Kidney capillary endothelial cell (primary cell): ENCODE measurements at regions not wholly inside any gene's neighbourhood (a gene's known extent, or its start where the extent isn't known, plus 50 kb on each side); places are given as distances from the start of the nearest gene placed in this dataset.

Experiments
- DNase-seq: peaks from one replicate; pipeline ENCODE4 v3.0.0-alpha.2; 2018; ENCODE audit warnings: low spot score

- DNase-seq, result no peak
Measured at GRCh38 chr1:119308130-119308700, 60.4 kb upstream of the HAO2 start.

- DNase-seq, result no peak
Measured at GRCh38 chr1:119308806-119309205, 59.8 kb upstream of the HAO2 start.

GRCh38 chr1:119310301-119310700, 58.3 kb upstream of the HAO2 start:
- DNase-seq, result no peak

- no peak for DNase-seq
Measured at GRCh38 chr1:119312500-119312899, 56.1 kb upstream of the HAO2 start.

- DNase-seq, result no peak
Measured at GRCh38 chr1:119314001-119314796, 54.4 kb upstream of the HAO2 start.

GRCh38 chr1:119316870-119317416, 51.6 kb upstream of the HAO2 start:
- no peak for DNase-seq

GRCh38 chr1:119318466-119319309, 49.9 kb upstream of the HAO2 start:
- DNase-seq, result no peak
